Amniotic epithelial cell (primary cell): ENCODE measurements at regions not wholly inside any gene's neighbourhood (a gene's known extent, or its start where the extent isn't known, plus 50 kb on each side); places are given as distances from the start of the nearest gene placed in this dataset.

Experiments used
- DNase-seq: peaks from one replicate; pipeline ENCODE4 v3.0.0-alpha.2; 2010; ENCODE audit warnings: low read depth

DNA sequence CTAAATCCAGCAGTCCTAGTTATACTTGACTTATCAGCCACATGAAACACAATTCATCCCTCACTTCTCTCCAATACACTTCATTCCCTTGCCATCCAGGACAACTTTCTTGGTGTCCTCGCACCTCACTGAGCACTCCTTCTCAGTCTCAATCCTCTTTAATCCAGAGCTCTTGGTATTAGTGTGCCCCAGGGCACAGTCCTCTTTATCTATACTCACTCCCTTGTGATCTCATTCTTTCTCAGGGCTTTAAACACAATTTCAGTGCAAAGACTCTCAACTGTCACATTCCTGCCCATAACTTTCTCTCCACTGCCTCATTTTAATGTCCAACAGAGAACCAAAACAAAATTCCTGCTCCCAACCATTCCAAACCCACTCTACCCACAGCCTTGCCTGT is 60.8 kb upstream of the SPOPL start:
- DNase-seq, result no peak

DNA sequence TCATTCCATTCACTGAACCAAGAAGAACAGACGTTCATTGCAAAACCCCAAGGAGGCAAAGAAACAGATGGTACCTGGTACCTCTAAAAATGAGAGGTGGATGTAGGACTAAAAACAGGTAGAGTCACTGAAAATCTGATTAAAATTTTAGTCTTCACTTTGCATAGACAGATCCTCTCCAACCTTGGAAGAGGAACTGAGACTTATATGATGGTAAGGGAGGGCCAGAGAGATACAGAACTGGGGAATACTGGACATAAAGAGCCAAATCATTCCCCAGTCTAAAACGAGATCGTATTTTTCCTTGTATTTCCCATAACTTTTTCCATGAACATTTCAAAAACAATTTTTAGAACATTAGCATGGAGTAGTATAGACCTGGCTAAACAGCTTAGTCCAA is 59.7 kb upstream of the SPOPL start:
- DNase-seq, result no peak

DNA sequence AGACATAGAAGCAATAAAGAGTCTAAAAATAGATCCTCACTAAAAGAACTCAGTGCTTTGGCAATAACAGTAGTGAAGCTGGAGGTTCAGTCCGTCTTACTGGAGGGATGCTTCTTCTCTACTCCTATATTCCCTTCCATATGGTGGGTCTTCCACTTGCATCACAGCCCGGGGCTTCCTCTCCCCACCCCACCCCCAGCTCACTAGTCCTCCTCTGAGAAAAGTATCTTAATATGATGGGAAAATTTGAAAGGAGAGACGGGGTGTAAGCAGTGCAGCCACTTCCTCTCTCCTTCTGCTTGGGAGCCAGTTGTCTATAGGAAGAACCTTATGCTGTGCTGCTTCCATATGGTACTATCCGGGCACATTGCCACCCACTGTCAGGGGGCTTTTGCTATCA is 57.2 kb upstream of the SPOPL start:
- no peak for DNase-seq

DNA sequence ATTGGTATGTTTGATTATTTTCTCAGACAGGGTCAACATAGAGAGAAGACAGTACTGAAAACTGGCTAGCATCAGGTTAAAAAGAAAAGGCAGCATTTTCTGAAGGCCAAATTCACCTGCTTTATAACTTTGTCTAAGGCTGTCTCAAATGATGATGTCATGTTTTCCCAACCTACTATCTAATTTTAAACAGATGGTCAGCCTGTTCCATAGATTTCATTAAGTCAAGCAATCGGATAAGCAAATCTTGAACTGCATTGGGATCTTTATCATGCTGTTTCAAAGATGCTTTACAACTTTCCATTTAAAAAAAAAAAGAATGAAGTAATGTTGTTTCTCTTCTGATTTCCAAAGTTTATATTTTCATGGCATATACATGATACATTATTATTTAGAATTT is 56.3 kb upstream of the SPOPL start:
- DNase-seq, result no peak

DNA sequence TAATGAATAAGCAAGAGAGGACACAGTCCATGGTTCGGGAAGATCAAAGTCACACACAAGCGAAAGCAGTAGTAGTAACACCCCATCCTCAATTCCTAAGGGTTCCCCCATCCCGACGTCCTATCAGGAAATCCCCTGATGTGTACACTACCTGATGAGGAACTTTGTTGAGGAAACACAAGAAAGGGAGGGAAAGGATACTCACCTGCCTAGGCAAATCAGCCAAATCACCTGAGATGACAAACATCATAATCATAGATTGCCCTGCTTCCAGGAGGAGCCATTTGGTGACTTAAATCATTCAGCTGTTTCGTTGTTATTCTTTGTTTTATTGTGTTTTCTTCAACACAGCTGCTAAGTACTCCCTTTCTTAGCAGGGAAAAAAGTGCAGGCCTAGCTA is 55.5 kb upstream of the SPOPL start:
- no peak for DNase-seq

DNA sequence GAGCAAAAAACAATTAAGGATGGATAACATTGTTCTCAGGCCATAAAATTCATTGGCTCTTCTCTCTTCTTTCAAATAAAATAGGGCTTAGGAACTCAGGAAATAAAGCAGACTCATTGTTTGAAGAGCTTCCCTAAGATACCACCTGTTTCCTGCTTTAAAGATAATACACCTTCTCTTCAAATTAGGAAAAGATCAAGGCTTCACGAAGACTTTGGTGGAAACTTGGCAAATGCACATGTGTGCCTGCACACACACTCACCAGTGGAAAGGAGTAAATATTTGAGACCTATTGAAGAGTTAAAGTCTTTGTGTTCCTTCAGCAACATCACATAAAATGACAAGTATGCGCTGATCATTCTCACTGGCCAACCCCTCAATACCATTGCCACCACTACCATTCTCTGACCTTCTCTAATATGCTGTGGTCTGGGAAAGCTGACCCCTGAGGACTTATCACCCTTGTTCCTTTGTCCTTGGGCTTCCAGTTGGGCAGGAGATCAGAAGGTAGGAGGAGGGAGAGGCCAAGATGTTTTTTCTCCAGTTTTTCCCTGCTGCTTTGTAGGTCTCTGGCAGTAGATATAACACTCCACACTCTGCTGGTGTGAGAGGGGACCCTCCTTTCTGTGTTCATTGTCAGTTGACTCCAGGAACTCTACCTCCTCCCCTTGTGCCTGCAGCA is 53.5 kb upstream of the SPOPL start:
- DNase-seq, result no peak
